ENCODE measurements at regions not wholly inside any gene's neighbourhood (a gene's known extent, or its start where the extent isn't known, plus 50 kb on each side); places are given as distances from the start of the nearest gene placed in this dataset.

DNA sequence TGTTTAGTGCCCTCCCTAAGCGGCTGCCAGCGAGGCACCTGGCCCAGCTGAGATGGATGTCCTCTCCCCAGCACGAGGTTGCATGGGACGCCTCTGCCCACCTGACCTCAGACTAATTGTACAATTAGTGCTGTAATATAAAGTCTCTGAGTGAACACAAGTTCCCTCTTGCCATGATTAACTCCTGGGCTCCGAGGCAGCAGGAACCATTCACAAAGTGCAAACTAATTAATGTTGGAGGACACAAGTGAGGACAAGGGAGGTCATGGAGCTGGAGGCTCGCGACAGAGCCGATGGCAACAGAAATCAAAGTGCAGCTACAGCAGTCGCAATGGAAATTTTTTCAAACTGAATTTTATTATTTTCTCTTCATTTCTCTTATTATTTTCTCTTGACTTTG, 156.6 kb upstream of the ADARB2 start:
- no peak for TF ChIP-seq POLR2A (IDR thresholded peaks at IDR 0.05)
- TF ChIP-seq, protein P1, sequence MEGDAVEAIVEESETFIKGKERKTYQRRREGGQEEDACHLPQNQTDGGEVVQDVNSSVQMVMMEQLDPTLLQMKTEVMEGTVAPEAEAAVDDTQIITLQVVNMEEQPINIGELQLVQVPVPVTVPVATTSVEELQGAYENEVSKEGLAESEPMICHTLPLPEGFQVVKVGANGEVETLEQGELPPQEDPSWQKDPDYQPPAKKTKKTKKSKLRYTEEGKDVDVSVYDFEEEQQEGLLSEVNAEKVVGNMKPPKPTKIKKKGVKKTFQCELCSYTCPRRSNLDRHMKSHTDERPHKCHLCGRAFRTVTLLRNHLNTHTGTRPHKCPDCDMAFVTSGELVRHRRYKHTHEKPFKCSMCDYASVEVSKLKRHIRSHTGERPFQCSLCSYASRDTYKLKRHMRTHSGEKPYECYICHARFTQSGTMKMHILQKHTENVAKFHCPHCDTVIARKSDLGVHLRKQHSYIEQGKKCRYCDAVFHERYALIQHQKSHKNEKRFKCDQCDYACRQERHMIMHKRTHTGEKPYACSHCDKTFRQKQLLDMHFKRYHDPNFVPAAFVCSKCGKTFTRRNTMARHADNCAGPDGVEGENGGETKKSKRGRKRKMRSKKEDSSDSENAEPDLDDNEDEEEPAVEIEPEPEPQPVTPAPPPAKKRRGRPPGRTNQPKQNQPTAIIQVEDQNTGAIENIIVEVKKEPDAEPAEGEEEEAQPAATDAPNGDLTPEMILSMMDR (IDR thresholded peaks at IDR 0.05) = no peak
